CD4-positive, CD25-positive, alpha-beta regulatory T cell (primary cell): ENCODE measurements at regions not wholly inside any gene's neighbourhood (a gene's known extent, or its start where the extent isn't known, plus 50 kb on each side); places are given as distances from the start of the nearest gene placed in this dataset.
"Not testable (repeated sequence)": the region's sequence is repeated elsewhere in the genome, so short reads cannot be mapped to it uniquely, and the experiment has no call there.

Experiments
- ATAC-seq, 2 donors: fragments of 150-1000 bp; cut with Tn5 transposase; one replicate each; pipeline ENCODE4 v1.10.0; 2021; ENCODE audit warnings: low read depth in 2 of 2, moderate number of reproducible peaks in 2 of 2, moderate library complexity in 1 of 2
- DNase-seq, 3 donors: peaks; one replicate each; pipeline versions ENCODE4 v3.0.0 to v3.0.0-alpha.2; 2012 to 2022; ENCODE audit warnings: mixed read lengths in 1 of 3
- H3K27ac ChIP-seq: one replicate; pipeline ENCODE4 v1.7.0; 2013; ENCODE audit warnings: mild to moderate bottlenecking, low read length; ENCODE audit not compliant: insufficient read depth, poor library complexity, severe bottlenecking
- H3K27me3 ChIP-seq: one replicate; pipeline ENCODE4 v1.7.0; 2013; ENCODE audit warnings: low read length; ENCODE audit not compliant: control insufficient read depth, insufficient read depth
- H3K36me3 ChIP-seq: one replicate; pipeline ENCODE4 v1.7.0; 2013; ENCODE audit warnings: mild to moderate bottlenecking, low read length, moderate library complexity; ENCODE audit not compliant: control insufficient read depth, insufficient read depth
- H3K4me1 ChIP-seq: 2 replicates; pipeline ENCODE4 v1.7.0; 2013; ENCODE audit warnings: mild to moderate bottlenecking, low read length; ENCODE audit not compliant: insufficient read depth, control insufficient read depth, poor library complexity, severe bottlenecking
- H3K4me3 ChIP-seq: one replicate; pipeline ENCODE4 v1.7.0; 2013; ENCODE audit warnings: low read depth, mild to moderate bottlenecking, low read length, moderate library complexity
- H3K9me3 ChIP-seq, 2 experiments: 1 replicate in 1 of 2; 2 replicates in 1 of 2; pipeline ENCODE4 v1.7.0; 2013; ENCODE audit warnings: low read length in 2 of 2, mild to moderate bottlenecking in 1 of 2, moderate library complexity in 1 of 2; ENCODE audit not compliant: control insufficient read depth in 2 of 2
- H3K27ac Mint-ChIP-seq, 3 donors: one replicate each; pipeline ENCODE4 v1.8.0; 2020 to 2022; ENCODE audit warnings: mild to moderate bottlenecking in 3 of 3, mixed read lengths in 3 of 3, moderate library complexity in 2 of 3
- H3K27me3 Mint-ChIP-seq: one replicate; pipeline ENCODE4 v1.8.0; 2022; ENCODE audit warnings: mild to moderate bottlenecking, mixed read lengths
- H3K36me3 Mint-ChIP-seq: one replicate; pipeline ENCODE4 v1.8.0; 2020; ENCODE audit warnings: mixed read lengths
- H3K4me1 Mint-ChIP-seq, 4 donors: one replicate each; pipeline ENCODE4 v1.8.0; 2020 to 2022; ENCODE audit warnings: mixed read lengths in 4 of 4, mild to moderate bottlenecking in 1 of 4
- H3K4me3 Mint-ChIP-seq, 4 donors: one replicate each; pipeline ENCODE4 v1.8.0; 2020 to 2022; ENCODE audit warnings: mild to moderate bottlenecking in 4 of 4, mixed read lengths in 4 of 4, moderate library complexity in 3 of 4
- H3K9me3 Mint-ChIP-seq, 7 donors: one replicate each; pipeline ENCODE4 v1.8.0; 2020 to 2022; ENCODE audit warnings: mixed read lengths in 7 of 7, mild to moderate bottlenecking in 3 of 7, moderate library complexity in 2 of 7

DNA sequence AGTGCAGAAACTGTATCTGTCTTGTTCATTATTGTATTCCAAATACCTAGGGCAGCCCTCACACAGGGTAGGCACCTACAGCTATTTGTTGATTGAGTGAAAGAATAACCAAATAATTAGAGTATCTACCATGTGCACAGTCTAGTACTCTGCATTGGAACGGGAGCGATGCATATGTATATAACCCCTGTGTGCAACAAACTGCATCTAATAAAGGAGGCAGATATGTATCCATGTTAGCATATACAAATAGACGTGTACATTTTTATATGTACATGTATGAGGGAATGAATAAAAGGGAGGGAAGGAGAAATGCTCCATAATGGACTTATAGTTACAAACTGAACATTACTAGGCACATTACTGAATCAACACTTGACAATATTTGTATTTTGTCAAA lies 191.3 kb upstream of the PTPRZ1 start:
- H3K36me3 Mint-ChIP-seq, result no peaks in the 10 kb centered on the region
- no peaks in the 10 kb centered on the region for H3K4me1 Mint-ChIP-seq
- H3K27me3 Mint-ChIP-seq, result no peaks in the 10 kb centered on the region
- no peaks in the 10 kb centered on the region for H3K4me1 ChIP-seq
- no peak overlapping the region for H3K27ac ChIP-seq
- no peak for ATAC-seq
- no peak overlapping the region for H3K4me3 Mint-ChIP-seq
- H3K27me3 ChIP-seq, result no peaks in the 10 kb centered on the region
- no peak overlapping the region for H3K27ac Mint-ChIP-seq
- H3K9me3 ChIP-seq, result no peaks in the 10 kb centered on the region
- no peaks in the 10 kb centered on the region for H3K36me3 ChIP-seq
- peaks cover 0 to 6% (median 1%) of the 10 kb centered on the region in 7 donors for H3K9me3 Mint-ChIP-seq
- H3K4me3 ChIP-seq, result no peak overlapping the region
- no peak for DNase-seq

DNA sequence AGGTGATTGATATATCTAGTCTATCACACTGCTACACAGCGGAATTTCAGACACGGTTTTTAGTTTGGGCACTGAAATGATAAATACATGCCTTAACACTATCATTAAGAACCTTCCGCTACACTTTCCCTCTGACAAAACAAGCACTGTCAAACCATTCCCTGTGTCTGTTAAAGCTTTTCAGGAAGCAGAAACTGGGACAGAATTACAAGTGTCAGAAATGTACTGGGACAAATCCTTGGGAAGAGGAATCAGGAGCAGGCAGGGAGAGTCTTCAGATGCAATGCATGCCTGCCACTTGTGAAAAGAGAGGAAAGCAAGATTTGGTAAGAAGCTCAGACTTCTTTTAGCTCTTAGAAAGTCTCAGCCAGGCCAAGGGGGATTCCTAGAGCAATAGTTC lies 196.8 kb upstream of the PTPRZ1 start:
- no peaks in the 10 kb centered on the region for H3K4me1 ChIP-seq
- DNase-seq (no peak), ATAC-seq (no peak)
- peaks cover 0 to 2% (median 0%) of the 10 kb centered on the region in 7 donors for H3K9me3 Mint-ChIP-seq
- H3K27me3 ChIP-seq, result no peaks in the 10 kb centered on the region
- no peaks in the 10 kb centered on the region for H3K27me3 Mint-ChIP-seq
- H3K36me3 Mint-ChIP-seq, result no peaks in the 10 kb centered on the region
- H3K9me3 ChIP-seq, result no peaks in the 10 kb centered on the region
- no peaks in the 10 kb centered on the region for H3K4me1 Mint-ChIP-seq
- no peak overlapping the region for H3K4me3 Mint-ChIP-seq
- no peak overlapping the region for H3K4me3 ChIP-seq
- H3K36me3 ChIP-seq, result no peaks in the 10 kb centered on the region
- H3K27ac Mint-ChIP-seq, result no peak overlapping the region
- no peak overlapping the region for H3K27ac ChIP-seq

DNA sequence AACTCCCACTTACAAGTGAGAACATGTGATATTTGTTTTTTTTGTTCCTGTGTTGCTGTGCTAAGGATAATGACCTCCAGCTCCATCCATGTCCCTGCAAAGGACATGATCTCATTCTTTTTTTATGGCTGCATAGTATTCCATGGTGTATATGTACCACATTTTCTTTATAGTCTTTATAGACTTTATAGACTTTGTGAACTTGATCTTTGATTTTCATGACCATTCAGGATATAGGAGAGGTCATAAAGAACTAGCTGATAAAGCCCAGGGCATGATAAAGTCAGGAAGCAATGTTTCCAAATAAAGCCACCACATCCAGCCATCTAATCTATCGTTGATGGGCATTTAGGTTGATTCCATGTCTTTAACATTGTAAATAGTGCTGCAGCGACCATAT lies 198.5 kb upstream of the PTPRZ1 start:
- not testable (repeated sequence) for ATAC-seq, H3K4me1 ChIP-seq

GRCh38 chr7:121669144-121669543 lies 203.8 kb upstream of the PTPRZ1 start:
- DNase-seq (no peak), ATAC-seq (no peak)
- H3K4me3 Mint-ChIP-seq, result no peak overlapping the region
- Histone ChIP-seq H3K9me3 (no peaks in the 10 kb centered on the region), H3K27me3 (no peaks in the 10 kb centered on the region), H3K27ac (no peak overlapping the region), H3K36me3 (no peaks in the 10 kb centered on the region), H3K4me3 (no peak overlapping the region), H3K4me1 (no peaks in the 10 kb centered on the region)
- H3K27ac Mint-ChIP-seq, result no peak overlapping the region
- peaks cover 0 to 6% (median 1%) of the 10 kb centered on the region in 7 donors for H3K9me3 Mint-ChIP-seq
- H3K27me3 Mint-ChIP-seq, result no peaks in the 10 kb centered on the region
- no peaks in the 10 kb centered on the region for H3K36me3 Mint-ChIP-seq
- no peaks in the 10 kb centered on the region for H3K4me1 Mint-ChIP-seq

More for the DNA sequence above, 198.5 kb upstream of the PTPRZ1 start:
- not testable (repeated sequence) for H3K36me3 ChIP-seq, H3K4me1 Mint-ChIP-seq, H3K36me3 Mint-ChIP-seq, H3K27me3 Mint-ChIP-seq, H3K4me3 ChIP-seq, H3K4me3 Mint-ChIP-seq, H3K9me3 ChIP-seq, DNase-seq, H3K27ac ChIP-seq, H3K9me3 Mint-ChIP-seq, H3K27ac Mint-ChIP-seq, H3K27me3 ChIP-seq

- no peaks in the 10 kb centered on the region for H3K9me3 ChIP-seq
- DNase-seq (no peak), ATAC-seq (no peak)
- Mint-ChIP-seq H3K36me3 (no peaks in the 10 kb centered on the region), H3K4me3 (no peak overlapping the region), H3K4me1 (no peaks in the 10 kb centered on the region), H3K27ac (no peak overlapping the region), H3K27me3 (no peaks in the 10 kb centered on the region), H3K9me3 (peaks cover 0 to 6% (median 2%) of the 10 kb centered on the region in 7 donors)
- H3K4me3 ChIP-seq, result no peak overlapping the region
- no peaks in the 10 kb centered on the region for H3K36me3 ChIP-seq
- H3K27ac ChIP-seq, result no peak overlapping the region
- no peaks in the 10 kb centered on the region for H3K4me1 ChIP-seq
- no peaks in the 10 kb centered on the region for H3K27me3 ChIP-seq
These were observed 206.7 kb upstream of the PTPRZ1 start for GRCh38 chr7:121666306-121666705.

DNA sequence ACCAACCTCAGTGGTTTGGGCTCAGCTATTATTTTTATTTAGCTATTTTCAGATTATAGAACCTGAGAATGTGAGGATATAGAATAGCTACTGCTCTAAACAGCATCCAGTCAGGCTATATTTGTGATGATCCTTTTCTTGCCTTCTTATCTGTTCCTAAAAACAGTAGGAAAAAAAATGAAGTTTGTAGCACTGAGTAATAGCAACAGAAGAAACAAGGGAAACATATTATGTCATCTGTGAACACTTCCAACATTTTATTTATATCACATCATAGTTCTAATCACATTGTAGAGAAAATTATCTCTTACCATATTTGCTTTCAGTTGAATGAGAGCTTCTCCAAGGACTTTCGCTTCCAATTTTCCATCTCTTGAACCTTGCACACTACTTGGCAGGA lies 229.6 kb upstream of the PTPRZ1 start:
- H3K27me3 ChIP-seq, result no peaks in the 10 kb centered on the region
- DNase-seq (no peak), ATAC-seq (no peak)
- no peak overlapping the region for H3K4me3 ChIP-seq
- no peak overlapping the region for H3K27ac Mint-ChIP-seq
- no peaks in the 10 kb centered on the region for H3K36me3 Mint-ChIP-seq
- peaks cover 0 to 3% (median 2%) of the 10 kb centered on the region in 7 donors for H3K9me3 Mint-ChIP-seq
- H3K4me1 Mint-ChIP-seq, result no peaks in the 10 kb centered on the region
- H3K9me3 ChIP-seq, result no peaks in the 10 kb centered on the region
- H3K27me3 Mint-ChIP-seq, result no peaks in the 10 kb centered on the region
- H3K4me3 Mint-ChIP-seq, result no peak overlapping the region
- H3K36me3 ChIP-seq, result no peaks in the 10 kb centered on the region
- no peak overlapping the region for H3K27ac ChIP-seq
- H3K4me1 ChIP-seq, result no peaks in the 10 kb centered on the region

- Mint-ChIP-seq H3K27ac (no peak overlapping the region), H3K36me3 (no peaks in the 10 kb centered on the region), H3K27me3 (no peaks in the 10 kb centered on the region), H3K4me3 (no peak overlapping the region), H3K4me1 (no peaks in the 10 kb centered on the region), H3K9me3 (peaks cover 0 to 3% (median 1%) of the 10 kb centered on the region in 7 donors)
- DNase-seq, result no peak
- no peak for ATAC-seq
- H3K4me1 ChIP-seq, result no peaks in the 10 kb centered on the region
- H3K9me3 ChIP-seq, result no peaks in the 10 kb centered on the region
- no peaks in the 10 kb centered on the region for H3K27me3 ChIP-seq
- no peak overlapping the region for H3K27ac ChIP-seq
- no peak overlapping the region for H3K4me3 ChIP-seq
- H3K36me3 ChIP-seq, result no peaks in the 10 kb centered on the region
These were observed 233.3 kb upstream of the PTPRZ1 start for GRCh38 chr7:121639705-121640104.

DNA sequence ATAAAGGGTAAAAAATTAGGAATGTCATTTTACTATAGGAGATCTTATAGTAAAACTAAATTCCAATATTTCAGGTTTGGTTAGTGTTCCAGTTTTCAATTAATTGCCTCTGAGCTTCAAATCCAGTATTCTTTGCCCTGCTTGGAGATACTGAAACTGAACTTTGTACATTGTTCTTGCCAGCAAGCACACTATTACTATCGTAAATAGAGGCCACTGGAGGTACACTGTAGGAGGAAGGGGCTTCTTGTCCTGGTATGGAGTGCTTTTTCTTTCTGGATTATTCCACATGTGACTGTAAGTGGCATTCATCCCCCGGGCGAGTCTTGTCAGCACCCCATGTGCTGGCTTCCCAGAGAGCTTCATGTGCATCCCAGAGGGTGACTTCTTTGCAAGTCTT lies 234.7 kb upstream of the PTPRZ1 start:
- DNase-seq (no peak), ATAC-seq (no peak)
- Histone ChIP-seq H3K4me3 (no peak overlapping the region), H3K27me3 (no peaks in the 10 kb centered on the region), H3K27ac (no peak overlapping the region), H3K4me1 (no peaks in the 10 kb centered on the region), H3K9me3 (no peaks in the 10 kb centered on the region), H3K36me3 (no peaks in the 10 kb centered on the region)
- no peaks in the 10 kb centered on the region for H3K36me3 Mint-ChIP-seq
- peaks cover 0 to 3% (median 0%) of the 10 kb centered on the region in 7 donors for H3K9me3 Mint-ChIP-seq
- no peak overlapping the region for H3K4me3 Mint-ChIP-seq
- H3K27ac Mint-ChIP-seq, result no peak overlapping the region
- no peaks in the 10 kb centered on the region for H3K4me1 Mint-ChIP-seq
- H3K27me3 Mint-ChIP-seq, result no peaks in the 10 kb centered on the region
